Amniotic epithelial cell (primary cell): ENCODE measurements at regions not wholly inside any gene's neighbourhood (a gene's known extent, or its start where the extent isn't known, plus 50 kb on each side); places are given as distances from the start of the nearest gene placed in this dataset.

ENCODE experiments used
- DNase-seq: peaks from one replicate; pipeline ENCODE4 v3.0.0-alpha.2; 2010; ENCODE audit warnings: low read depth

DNA sequence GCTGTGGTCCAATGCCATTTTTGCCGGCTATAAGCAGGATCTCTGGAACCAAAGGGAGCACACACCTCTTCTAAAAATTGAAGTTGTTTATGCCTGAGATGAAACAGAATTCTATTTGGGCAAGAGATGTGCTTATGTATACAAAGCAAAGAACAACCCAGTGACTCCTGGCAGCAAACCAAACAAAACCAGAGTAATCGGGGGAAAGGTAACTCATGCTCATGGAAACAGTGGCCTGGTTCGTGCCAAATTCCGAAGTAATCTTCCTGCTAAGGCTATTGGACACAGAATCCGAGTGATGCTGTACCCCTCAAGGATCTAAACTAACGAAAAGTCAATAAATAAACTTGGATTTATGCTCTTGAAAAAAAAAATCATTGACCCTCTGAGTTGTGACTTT, 178.7 kb downstream of the CEMIP2 start:
- DNase-seq, result no peak

DNA sequence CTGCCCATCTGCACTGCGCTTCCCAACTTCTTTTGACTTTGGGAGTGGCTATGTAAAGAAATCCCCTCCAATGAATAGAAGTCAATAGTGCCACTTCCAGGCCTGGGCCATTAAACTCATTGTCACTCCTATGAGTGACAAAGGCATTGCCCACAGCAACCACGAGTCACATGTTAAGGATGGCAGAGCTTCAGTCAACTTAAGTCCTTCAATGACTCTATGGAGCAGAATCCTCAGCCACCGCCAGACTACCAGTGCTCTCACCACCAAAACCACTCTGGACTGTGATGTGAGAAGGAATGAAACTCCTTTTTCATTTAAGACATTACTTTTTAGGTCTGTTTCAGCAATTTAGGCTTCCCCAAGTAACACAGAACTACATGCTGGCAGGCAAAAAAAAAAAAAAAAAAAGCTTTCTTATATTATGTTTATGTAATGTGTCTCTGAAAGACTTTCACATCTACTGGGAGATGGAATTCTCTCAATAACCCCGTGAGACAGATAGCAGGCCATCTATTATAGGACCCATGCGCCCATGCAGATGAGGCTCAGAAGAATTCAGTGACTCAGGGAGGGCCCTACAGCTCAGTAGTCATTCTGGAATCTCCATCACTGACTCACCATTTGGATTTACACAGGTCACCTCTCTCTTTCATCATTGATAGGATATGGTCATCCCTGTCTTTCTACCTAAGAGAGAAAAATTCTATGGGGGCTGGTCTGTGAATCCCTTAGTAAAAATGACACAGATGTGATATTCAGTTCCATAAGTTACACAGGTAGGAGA, 180.5 kb downstream of the CEMIP2 start:
- DNase-seq, result peak; percentile 56

DNA sequence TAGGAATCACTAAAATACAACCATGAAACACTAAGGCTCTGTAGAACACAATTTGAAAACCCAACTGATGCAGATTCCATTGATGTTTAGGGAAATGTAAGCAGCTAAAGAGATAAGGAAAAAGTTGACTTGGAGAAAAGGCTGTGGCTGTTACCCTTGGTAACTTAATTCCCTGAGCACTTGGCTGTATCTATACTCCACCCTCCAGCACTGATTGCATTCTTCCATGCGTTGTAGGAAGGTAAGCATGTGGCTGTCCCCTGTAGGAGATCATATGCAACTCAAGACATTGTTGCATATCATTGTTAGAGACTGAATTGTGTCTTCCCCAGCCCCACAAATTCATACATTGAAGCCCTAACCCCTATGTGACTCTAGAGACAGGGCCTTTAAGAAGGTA, 184.5 kb downstream of the CEMIP2 start:
- no peak for DNase-seq

DNA sequence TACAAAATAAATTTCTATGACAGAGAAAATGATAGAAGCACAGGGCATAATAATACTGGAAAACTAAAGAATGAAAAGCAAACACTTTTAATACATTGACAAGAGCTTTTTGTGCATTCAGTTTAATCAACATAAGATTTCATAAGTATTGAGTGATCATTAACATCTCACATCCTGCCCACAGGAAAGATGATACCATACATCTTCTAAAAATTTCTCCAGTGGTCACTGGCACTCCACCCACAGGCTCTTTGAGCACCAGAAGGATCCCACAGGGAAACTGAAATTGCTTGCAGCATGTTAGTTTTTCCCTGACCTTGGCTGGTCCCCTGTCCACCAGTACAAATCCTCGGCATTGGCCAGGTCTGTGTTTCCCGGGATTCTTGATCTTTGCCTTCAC, 186.0 kb downstream of the CEMIP2 start:
- no peak for DNase-seq

DNA sequence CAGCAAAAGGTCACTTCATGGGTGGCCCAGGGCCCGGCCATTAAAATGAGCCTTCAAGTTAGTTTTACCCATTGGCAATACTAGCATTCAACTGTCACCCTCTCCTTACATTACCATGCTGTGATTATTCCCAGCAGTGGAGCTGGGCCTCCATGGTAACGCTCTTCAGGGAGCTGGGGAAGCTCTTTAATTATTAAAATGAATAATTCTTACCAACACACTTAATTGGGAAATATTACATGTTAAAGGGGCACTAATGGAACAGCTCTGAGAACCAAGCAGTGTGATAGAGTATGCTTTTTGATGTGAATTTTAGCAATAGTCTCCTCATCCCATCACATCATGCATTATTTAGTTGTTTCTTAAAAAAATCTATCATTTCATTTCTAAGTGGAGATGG, 187.2 kb downstream of the CEMIP2 start:
- no peak for DNase-seq

DNA sequence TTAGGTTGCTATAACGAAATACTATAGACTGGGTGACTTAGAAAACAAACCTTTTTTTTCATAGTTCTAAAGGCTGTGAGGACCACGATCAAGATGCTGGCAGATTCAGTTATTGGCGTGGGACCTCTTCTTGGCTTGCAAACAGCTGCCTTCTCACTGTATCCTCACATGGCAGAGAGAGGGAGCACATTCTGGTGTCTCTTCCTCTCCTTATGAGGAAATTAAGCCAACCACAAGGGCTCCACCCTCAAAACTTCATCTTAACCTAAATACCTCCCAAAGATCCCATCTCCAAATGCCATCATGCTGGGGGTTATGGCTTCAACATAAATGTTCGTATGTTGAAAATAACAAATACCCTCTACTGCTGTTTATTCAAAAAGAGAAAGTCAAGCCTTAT, 197.1 kb downstream of the CEMIP2 start:
- DNase-seq, result no peak

DNA sequence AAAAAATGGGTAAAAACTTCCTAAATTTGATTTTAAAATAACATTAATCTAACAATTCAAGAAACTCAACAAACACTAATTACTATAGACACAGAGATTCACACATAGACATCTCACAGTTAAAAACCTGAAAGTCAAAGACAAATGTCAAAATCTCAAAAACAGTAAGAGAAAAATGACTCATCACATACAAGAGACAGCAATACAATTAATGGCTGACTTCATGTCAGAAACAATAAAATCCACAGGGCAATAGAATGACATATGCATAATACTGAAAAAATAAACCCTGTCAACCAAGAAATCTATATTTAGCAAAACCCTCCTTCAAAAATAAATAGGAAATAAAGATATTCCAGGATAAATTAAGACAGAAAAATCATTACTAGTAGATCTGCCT, 200.4 kb downstream of the CEMIP2 start:
- DNase-seq, result no peak

DNA sequence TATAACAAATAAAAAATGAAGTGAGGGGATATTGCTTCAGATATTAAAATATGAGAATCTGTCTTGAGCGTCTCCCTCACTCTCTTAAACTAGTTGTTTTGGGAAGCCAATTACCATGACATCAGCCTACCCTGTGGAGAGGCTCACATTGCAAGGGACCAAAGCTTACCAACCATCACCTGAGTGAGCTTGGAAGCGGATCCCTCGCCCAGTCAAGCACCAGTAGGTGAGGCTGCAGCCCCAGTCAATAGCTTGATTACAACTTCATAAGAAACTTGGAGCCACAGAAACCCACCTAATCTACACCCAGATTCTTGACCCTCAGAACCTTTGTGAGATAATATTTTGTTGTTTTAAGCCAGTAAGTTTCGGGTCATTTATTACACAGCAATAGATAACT, 206.2 kb downstream of the CEMIP2 start:
- no peak for DNase-seq

DNA sequence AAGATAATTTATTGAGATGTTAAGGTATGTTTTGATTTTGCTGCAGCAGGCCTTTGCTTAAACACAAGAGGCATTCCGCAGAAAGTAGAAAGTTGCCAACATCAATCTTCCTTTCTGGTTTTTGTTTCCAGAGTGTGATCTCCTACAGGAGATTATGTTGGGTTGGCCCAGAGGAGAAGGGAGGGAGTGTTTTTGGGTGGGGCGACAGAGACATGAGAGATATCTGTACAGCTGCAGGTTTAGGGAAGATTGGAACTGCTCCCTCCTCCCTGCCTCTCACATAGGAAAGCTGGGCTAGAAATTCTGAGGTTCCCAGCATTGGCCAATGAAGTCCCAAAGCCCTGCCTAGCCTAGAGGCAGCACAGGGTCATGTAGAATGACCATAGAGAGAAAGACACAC, 211.0 kb downstream of the CEMIP2 start:
- DNase-seq, result no peak

DNA sequence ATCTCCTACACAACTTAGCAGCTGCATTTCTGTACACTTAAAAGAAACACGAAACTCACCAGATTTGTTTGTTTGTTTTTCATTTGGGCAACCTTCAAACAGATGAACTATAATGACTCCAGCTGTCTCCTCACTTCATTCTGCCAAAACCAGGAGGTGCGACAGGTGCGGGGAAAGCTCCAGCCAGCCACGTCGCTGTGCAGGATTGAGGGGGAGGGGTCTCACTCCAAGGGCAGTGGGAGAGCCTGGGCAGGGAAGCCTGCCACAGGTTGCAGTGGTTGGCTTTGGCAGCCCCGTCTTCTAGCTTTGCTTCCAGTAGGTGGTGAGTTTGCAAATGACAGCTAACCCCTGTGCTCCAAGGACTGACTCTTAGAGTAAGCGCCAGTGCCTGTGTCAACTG, 215.8 kb downstream of the CEMIP2 start:
- no peak for DNase-seq

DNA sequence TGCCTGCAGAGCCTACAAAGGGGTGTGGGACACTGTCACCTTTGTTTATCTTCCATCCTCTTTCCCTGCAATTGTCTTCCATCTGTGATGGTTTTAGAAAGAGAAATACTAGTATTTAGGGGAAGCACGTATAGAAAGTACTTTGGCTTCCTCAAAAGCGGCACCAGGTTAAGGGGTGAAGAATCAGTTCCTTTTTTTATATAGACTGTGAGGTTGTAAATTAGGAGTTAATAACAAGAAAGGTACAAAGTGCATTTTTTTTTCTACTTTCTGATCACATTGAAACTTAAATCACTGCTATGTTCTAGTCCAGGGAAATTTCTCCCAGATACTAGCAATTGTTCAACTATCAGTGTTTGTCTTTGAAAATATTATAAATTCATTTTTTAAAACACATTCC, 219.3 kb downstream of the CEMIP2 start:
- DNase-seq, result no peak

DNA sequence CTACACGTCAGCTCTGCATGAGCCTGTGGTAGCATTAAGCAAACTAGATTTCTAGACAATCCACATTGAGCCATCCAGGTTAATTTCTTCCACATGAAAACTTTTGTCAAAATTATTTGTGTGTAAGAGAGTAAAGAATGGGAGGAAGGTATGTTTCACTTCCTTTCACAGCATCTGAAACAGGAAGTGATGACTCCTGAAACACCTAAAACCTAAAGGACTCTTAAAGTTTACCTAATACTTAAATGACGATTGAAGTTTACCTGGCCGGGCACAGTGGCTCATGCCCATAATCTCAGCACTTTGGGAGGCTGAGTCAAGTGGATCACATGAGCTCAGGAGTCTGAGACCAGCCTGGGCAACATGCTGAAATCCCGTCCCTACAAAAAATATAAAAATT, 223.8 kb downstream of the CEMIP2 start:
- DNase-seq, result no peak

DNA sequence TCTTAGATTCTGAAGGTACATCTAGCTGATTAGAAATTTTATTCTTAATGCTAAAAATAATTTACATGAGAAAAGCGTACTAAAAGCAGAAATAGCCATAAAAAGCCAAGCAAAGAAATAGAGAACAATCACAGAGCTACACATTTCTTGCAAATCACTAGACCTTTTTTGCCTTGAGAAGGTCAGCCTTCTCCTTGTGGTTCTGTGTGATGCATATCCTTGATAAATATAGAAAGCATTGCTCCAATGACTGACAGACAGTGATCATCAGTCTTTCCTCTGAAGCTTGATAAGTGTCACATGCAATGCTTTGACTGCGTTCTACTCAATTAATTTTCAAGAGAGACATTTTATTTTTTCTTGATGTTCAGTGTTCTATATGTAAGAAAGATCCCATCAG, 226.9 kb downstream of the CEMIP2 start:
- DNase-seq, result no peak

DNA sequence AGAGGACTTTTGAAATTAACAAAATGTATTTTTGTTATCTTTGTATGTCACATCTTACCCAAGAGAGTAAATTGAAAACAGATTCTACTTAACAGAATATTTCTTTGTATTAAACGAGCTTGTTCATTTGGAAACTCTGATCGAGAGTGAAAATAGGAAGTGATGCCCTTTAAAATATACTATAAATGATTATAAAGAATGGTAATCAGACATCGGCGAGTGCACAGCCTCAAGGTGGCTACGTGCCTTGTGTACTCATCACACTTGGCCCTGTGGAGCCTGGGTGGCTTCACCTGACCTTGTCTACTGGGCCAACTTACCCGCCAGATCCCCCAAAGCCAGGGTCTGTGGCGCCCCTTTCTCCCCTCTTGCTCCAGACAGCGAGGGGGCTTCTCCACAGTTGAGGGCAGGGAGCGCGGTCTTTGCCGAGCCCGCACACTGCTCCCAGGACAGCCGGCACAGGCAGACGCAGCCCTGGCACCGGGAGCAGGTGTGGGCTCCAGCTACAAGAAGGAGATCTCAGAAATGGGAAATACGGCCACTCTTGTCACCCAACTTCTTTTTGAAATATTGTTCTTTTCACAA, 243.2 kb downstream of the CEMIP2 start:
- DNase-seq, result no peak

DNA sequence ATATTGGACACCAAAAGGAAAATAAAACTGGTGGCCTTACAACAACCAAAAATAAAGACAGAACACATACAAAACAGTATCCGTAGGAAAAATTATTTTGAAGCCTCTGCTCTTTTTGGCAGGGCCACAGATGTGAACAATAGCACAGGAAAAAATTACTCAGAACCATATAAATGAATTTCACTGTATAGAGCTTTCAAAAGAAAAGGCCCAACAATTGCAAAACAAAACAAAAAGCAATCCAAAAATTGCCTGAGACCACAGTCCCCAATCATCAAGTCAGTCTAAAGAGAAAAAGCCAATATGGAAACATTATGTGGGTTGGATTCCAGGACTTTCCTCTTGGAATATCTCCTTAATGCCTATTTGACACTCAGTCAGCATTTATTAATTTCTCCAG, 243.8 kb downstream of the CEMIP2 start:
- DNase-seq, result no peak

DNA sequence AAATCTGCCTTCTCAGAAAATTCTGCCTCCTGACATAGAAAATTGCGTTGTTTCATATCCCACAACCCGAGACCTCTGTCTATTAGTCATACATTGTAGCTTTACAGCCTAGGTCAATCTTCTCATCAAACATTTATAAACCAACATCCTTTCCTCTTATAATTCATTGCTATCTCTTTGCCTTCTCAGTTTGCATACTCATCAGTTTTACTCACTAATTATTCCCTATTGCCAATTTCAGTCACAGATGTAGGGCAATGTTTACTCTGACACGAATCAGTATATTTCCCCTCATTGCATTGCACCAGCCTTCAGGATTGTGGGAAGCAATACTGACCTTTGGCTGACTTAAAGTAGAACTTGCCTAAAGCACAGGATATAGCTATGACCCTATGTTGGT, 247.2 kb downstream of the CEMIP2 start:
- DNase-seq, result no peak

DNA sequence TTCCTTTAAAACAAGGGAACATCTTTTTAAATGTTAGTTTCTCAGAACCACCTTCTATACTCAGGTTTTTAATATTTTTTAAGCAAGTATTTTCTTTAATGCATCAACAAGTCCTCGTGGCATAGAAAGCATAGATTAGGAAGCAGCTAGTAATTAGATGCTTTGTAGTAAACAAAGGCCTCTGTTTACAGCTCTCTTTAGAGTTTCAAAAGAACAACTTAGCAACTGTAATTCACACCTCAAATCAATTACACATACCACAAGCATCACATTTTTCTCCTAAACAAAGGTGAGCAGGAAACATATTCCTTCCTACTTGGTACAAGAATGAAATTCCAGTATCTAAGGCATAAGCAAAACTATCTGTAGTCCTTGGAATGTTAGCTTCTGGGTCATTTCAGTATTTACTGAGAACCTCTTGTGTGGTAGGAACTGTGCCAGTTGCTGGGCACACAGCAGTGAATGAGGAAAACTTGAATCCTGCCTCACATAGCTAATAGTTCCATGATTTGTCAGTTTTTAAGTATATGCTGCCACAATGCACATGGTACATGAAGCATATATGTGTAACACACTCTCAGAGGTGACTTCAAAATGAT, 249.1 kb downstream of the CEMIP2 start:
- DNase-seq, result no peak

DNA sequence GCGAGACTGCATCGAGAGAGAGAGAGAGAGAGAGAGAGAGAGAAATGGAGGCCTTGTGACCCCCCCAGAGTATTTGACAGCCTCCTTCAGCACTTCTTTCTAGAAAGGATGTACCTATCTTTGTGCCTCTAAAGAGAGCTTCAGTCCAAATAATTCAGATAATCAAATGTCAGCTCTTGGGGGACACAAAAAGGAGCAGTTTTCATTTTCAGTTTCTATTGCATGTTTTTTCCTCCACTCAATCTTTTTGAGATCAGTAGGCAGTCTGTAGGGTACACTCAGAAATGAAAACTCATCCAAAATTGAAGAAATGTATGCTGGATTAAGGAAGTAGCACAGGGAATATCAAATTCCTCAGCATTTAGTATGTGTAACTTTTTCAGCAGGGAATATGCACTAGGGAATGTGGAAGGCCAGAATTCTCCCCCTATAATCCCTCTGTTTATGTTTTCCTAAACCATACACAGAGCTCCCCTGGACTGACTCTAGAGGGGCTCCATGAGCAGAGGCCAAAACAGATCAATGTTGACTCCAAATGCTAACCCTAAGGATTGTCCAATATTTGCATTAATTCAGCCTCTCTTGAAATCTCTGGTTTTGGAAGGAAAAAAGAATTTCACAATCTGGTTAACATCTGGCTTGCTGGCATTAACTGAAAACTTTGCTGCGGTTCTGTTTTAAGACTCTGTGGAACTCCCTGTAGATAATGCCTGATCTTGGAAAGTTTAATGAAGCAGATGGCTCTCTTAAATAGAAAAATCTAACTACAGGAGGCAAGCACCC, 250.1 kb downstream of the CEMIP2 start:
- peak; percentile 34 for DNase-seq

DNA sequence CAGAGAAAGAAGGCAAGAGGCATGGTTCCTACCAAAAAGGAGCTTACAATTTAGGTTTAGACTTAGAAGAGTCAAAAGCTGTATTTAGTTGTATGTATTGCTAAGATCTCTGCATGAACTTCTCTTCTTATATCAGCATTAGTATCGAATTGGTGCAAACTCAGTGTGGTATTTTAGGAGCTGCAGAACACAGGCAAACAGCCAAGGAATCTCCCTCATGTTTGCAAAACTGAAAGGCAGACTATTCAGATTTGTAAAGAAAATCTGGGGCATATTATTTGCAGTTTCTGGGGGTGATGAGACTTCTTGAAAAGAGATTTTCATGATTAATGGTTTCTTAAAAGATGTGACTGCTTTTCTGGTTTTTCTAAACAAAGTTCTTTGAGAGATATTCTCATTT, 252.7 kb downstream of the CEMIP2 start:
- no peak for DNase-seq

DNA sequence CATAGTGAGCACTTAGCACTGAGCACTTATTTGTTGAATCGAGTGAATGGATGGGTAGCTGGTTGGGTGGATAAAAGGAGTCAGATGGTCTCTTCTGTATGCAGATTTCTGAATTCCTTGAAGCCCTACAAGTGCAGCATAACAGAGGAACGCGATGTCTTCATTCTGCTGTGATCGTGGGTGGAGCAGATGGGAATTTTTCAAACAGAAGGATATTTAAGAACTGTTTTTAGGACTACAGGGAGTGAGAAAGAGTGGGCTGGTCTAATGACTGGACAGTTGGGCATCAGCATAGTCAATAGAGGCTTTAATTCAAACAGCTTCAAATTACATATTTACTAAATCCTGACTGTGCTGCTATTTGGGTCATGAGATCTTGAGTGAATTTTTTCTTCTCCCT, 253.2 kb downstream of the CEMIP2 start:
- DNase-seq, result no peak

DNA sequence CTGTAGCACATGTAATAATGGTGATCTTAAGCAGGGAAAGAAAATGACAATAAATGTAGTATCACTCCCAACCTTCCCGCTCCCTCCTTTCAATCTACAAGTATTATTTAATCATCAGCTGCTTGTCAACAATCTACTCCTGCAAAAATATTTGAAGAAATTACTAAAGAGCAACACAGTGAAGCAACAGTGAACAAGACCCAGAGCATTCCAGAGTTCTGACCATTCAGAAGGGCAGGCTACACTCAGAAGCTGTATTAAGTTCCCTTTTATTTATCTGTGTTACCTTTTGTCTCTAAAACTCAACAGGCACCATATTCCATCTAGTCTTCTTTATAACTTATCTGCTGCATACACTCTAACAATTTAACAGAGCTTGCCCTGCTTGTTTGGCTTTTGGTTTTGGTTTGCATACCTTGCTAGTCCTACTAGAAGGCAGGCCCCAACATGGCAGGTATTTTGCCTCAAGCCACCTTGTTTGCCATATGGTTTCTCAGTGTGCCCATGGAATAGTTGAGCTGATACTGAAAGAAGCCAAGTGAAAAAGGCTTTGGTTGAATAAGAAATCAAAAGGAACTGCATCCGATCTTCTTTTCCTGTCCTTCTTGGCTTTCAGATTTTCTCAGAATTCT, 253.9 kb downstream of the CEMIP2 start:
- DNase-seq, result no peak

DNA sequence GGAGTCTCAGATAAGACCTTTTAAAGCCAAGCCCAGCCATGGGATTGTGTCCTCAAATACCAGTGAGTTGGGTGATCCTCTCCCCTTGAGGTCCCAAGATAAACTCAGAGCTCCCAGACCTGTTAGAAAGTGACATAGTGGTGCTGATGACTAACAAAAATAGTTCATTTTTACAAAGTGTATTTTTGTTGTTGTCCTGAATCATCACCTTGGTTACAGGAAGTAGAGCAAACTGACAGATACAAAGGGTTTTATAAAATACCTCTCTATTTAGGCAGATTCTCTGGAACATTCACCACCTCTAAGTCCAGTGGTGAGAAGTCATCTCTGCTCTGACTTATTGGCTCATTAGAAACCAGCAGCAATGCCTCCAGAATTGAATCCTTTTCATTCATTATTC, 259.3 kb downstream of the CEMIP2 start:
- DNase-seq, result no peak
